ENCODE measurements at regions not wholly inside any gene's neighbourhood (a gene's known extent, or its start where the extent isn't known, plus 50 kb on each side); places are given as distances from the start of the nearest gene placed in this dataset.

- BruUV-seq (replicated peaks) = no TSS peak
- Histone ChIP-seq H3K27ac (ENCODE audit: low read depth, low read length) (no peak overlapping the region), H3K79me2 (ENCODE audit: insufficient read depth, low read length) (no peaks in the 10 kb centered on the region), H3K36me3 (ENCODE audit: control insufficient read depth in 1 of 2, insufficient read depth in 2 of 2, low read length in 2 of 2) (no peaks in the 10 kb centered on the region), H2AFZ (ENCODE audit: low read depth, low read length, poor library complexity, severe bottlenecking) (no peak overlapping the region), H3K27me3 (ENCODE audit: insufficient read depth, low read length) (no peaks in the 10 kb centered on the region), H3K4me2 (ENCODE audit: low read length) (no peak overlapping the region), H3K4me3 (replicated peaks in 1 of 2; ENCODE audit: low read depth in 1 of 2, low read length in 2 of 2) (no peak overlapping the region), H3K9me2 (ENCODE audit: insufficient read depth) (no peaks in the 10 kb centered on the region), H3K9ac (ENCODE audit: low read length) (no peak overlapping the region), H3K4me1 (ENCODE audit: control insufficient read depth in 1 of 2, insufficient read depth in 2 of 2, low read length in 2 of 2) (no peaks in the 10 kb centered on the region), H4K20me1 (ENCODE audit: insufficient read depth) (no peaks in the 10 kb centered on the region), H3K9me3 (ENCODE audit: control insufficient read depth in 1 of 2, insufficient read depth in 1 of 2, low read depth in 1 of 2, low read length in 2 of 2) (no peaks in the 10 kb centered on the region)
- RAD21 ChIA-PET (ENCODE audit: low non-redundant PET in 1 of 2, low total read pairs in 2 of 2, uncharacterized antibody in 2 of 2, unreplicated experiment in 2 of 2) = no interaction called here
- intact Hi-C loops (cut with micrococcal nuclease) = no loop called here
- ATAC-seq = no peak
- POLR2A ChIA-PET = no interaction called here
- CTCF ChIA-PET = no interaction called here
- TF ChIP-seq ZFX (IDR thresholded peaks at IDR 0.05) = no peak
- TF ChIP-seq POLR2AphosphoS5 (IDR thresholded peaks at IDR 0.05; ENCODE audit: low read depth, low read length) = no peak
- TF ChIP-seq YY1 (IDR thresholded peaks at IDR 0.05; ENCODE audit: extremely low read depth, insufficient replicate concordance, low read depth, low read length) = no peak
- TF ChIP-seq RAD21 (IDR thresholded peaks at IDR 0.05; ENCODE audit: low read depth) = no peak
- no peak for TF ChIP-seq ATF3 (IDR thresholded peaks at IDR 0.05)
- no peak for TF ChIP-seq SIN3A (IDR thresholded peaks at IDR 0.05; ENCODE audit: low read depth)
- no peak for TF ChIP-seq TCF7L2 (IDR thresholded peaks at IDR 0.05; ENCODE audit: borderline replicate concordance, extremely low read depth, insufficient read depth, insufficient read length)
- TF ChIP-seq CEBPB (IDR thresholded peaks at IDR 0.05; ENCODE audit: low read depth) = no peak
- TF ChIP-seq EZH2 (IDR thresholded peaks at IDR 0.05) = no peak
- TF ChIP-seq FOSL1 (IDR thresholded peaks at IDR 0.05; ENCODE audit: low read depth) = no peak
- no peak for TF ChIP-seq EGR1 (IDR thresholded peaks at IDR 0.05; ENCODE audit: low read depth)
- TF ChIP-seq SRF (IDR thresholded peaks at IDR 0.05; ENCODE audit: low read depth) = no peak
- no peak for TF ChIP-seq EZH2phosphoT487 (IDR thresholded peaks at IDR 0.05; ENCODE audit: borderline replicate concordance)
- no peak for TF ChIP-seq ZNF274 (IDR thresholded peaks at IDR 0.05; ENCODE audit: low read depth, low read length)
- DNase-seq (ENCODE audit: low read depth, low spot score) = no peak
Observed at GRCh38 chr3:102332934-102333333, 101.9 kb upstream of the ZPLD1 start.

- BruUV-seq (replicated peaks) = no TSS peak
- intact Hi-C loops (cut with micrococcal nuclease) = no loop called here
- Histone ChIP-seq H3K36me3 (ENCODE audit: control insufficient read depth in 1 of 2, insufficient read depth in 2 of 2, low read length in 2 of 2) (no peaks in the 10 kb centered on the region), H4K20me1 (ENCODE audit: insufficient read depth) (no peaks in the 10 kb centered on the region), H3K9me2 (ENCODE audit: insufficient read depth) (no peaks in the 10 kb centered on the region), H3K9ac (ENCODE audit: low read length) (no peak overlapping the region), H3K4me1 (ENCODE audit: control insufficient read depth in 1 of 2, insufficient read depth in 2 of 2, low read length in 2 of 2) (no peaks in the 10 kb centered on the region), H2AFZ (ENCODE audit: low read depth, low read length, poor library complexity, severe bottlenecking) (no peak overlapping the region), H3K79me2 (ENCODE audit: insufficient read depth, low read length) (no peaks in the 10 kb centered on the region), H3K4me2 (ENCODE audit: low read length) (no peak overlapping the region), H3K27ac (ENCODE audit: low read depth, low read length) (no peak overlapping the region), H3K9me3 (ENCODE audit: control insufficient read depth in 1 of 2, insufficient read depth in 1 of 2, low read depth in 1 of 2, low read length in 2 of 2) (no peaks in the 10 kb centered on the region), H3K4me3 (replicated peaks in 1 of 2; ENCODE audit: low read depth in 1 of 2, low read length in 2 of 2) (no peak overlapping the region), H3K27me3 (ENCODE audit: insufficient read depth, low read length) (no peaks in the 10 kb centered on the region)
- RAD21 ChIA-PET (ENCODE audit: low non-redundant PET in 1 of 2, low total read pairs in 2 of 2, uncharacterized antibody in 2 of 2, unreplicated experiment in 2 of 2) = no interaction called here
- ATAC-seq (no peak), DNase-seq (ENCODE audit: low read depth, low spot score) (no peak)
- CTCF ChIA-PET = no interaction called here
- POLR2A ChIA-PET = no interaction called here
- TF ChIP-seq EGR1 (IDR thresholded peaks at IDR 0.05; ENCODE audit: low read depth) (no peak), POLR2AphosphoS5 (IDR thresholded peaks at IDR 0.05; ENCODE audit: low read depth, low read length) (no peak), SRF (IDR thresholded peaks at IDR 0.05; ENCODE audit: low read depth) (no peak), ATF3 (IDR thresholded peaks at IDR 0.05) (no peak), POLR2A (IDR thresholded peaks at IDR 0.05; ENCODE audit: borderline replicate concordance, extremely low read depth, insufficient read depth, insufficient read length) (no peak), SP1 (IDR thresholded peaks at IDR 0.05; ENCODE audit: low read depth) (no peak)
Observed at GRCh38 chr3:102336130-102336529, 98.7 kb upstream of the ZPLD1 start.

All from HCT116 (cell line).